ENCODE measurements at regions not wholly inside any gene's neighbourhood (a gene's known extent, or its start where the extent isn't known, plus 50 kb on each side); places are given as distances from the start of the nearest gene placed in this dataset.

DNA sequence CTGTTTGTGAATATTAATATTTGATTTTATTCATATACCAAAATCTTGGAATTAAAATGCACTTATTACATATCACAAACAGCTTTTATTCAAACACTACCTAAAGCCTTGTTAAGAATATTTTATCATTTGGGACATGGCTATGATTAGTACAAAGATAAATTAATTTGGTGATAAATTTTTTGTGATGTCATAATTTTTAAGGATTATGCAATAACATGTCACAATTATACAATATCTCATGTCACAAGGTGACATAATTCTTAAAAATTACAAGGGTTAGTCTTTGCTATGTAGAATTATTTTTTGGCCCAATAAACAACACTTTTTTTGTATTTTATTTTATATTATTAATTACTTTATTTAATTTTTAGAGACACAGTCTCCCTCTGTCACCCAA is 113.7 kb downstream of the TMTC3 start:
- TF ChIP-seq, protein P1, sequence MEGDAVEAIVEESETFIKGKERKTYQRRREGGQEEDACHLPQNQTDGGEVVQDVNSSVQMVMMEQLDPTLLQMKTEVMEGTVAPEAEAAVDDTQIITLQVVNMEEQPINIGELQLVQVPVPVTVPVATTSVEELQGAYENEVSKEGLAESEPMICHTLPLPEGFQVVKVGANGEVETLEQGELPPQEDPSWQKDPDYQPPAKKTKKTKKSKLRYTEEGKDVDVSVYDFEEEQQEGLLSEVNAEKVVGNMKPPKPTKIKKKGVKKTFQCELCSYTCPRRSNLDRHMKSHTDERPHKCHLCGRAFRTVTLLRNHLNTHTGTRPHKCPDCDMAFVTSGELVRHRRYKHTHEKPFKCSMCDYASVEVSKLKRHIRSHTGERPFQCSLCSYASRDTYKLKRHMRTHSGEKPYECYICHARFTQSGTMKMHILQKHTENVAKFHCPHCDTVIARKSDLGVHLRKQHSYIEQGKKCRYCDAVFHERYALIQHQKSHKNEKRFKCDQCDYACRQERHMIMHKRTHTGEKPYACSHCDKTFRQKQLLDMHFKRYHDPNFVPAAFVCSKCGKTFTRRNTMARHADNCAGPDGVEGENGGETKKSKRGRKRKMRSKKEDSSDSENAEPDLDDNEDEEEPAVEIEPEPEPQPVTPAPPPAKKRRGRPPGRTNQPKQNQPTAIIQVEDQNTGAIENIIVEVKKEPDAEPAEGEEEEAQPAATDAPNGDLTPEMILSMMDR (IDR thresholded peaks at IDR 0.05) = no peak
- TF ChIP-seq POLR2A (IDR thresholded peaks at IDR 0.05) = no peak
